A549 (cell line): ENCODE measurements at regions not wholly inside any gene's neighbourhood (a gene's known extent, or its start where the extent isn't known, plus 50 kb on each side); places are given as distances from the start of the nearest gene placed in this dataset.

Experiments used
- ATAC-seq, 2 experiments: fragments of 200-7000 bp in 1 of 2; fragments of >200 bp in 1 of 2; cut with Nextera tagmentation in 1 of 2; cut with Tn5 transposase in 1 of 2; 3 replicates each; pipeline versions ENCODE4 v1.8.0 to v1.9.1; 2018 to 2020; ENCODE audit warnings: mild to moderate bottlenecking in 1 of 2, moderate library complexity in 1 of 2
- CTCF ChIA-PET: fragments of 300-600 bp; sonication (Branson Sonifier 250); formaldehyde crosslinking; extraction: SDS; loops from one replicate; lab custom pipeline; 2021; ENCODE audit warnings: antibody characterized with exemption, inconsistent platforms; lab: Yijun Ruan, JAX
- POLR2A ChIA-PET: fragments of 350-600 bp; formaldehyde crosslinking; extraction: SDS; loops from one replicate; lab custom pipeline; 2021; ENCODE audit warnings: antibody characterized with exemption, inconsistent platforms; lab: Yijun Ruan, JAX
- DNase-seq, 2 experiments: peaks; one replicate each; pipeline versions ENCODE4 v3.0.0 to v3.0.0-alpha.2; 2011 to 2016; ENCODE audit warnings: low read depth in 1 of 2, low spot score in 1 of 2
- FAIRE-seq: peaks from 2 replicates; lab custom pipeline; 2011; peaks lifted over from hg19 to GRCh38; lab: Jason Lieb, UNC
- H3K27ac ChIP-seq, 2 experiments: fragments of >200 bp; sonication (Bioruptor Twin); formaldehyde crosslinking; 3 replicates each; pipeline ENCODE4 v1.5.1; 2016 to 2017
- H3K4me1 ChIP-seq: fragments of >200 bp; sonication (Bioruptor Twin); formaldehyde crosslinking; 3 replicates; pipeline ENCODE4 v1.6.1; 2016
- H3K4me2 ChIP-seq: fragments of >200 bp; sonication (Bioruptor Twin); formaldehyde crosslinking; 3 replicates; pipeline ENCODE4 v1.6.1; 2016
- H3K4me3 ChIP-seq: fragments of >200 bp; sonication (Bioruptor Twin); formaldehyde crosslinking; 3 replicates; pipeline ENCODE4 v1.5.1; 2016
- H3K9me3 ChIP-seq: fragments of >200 bp; sonication (Bioruptor Twin); formaldehyde crosslinking; 3 replicates; pipeline ENCODE4 v1.6.1; 2016
- CBX2 ChIP-seq: fragments of 200-600 bp; sonication (generic); IDR thresholded peaks from 2 replicates; pipeline ENCODE4 v1.6.1; 2016; ENCODE audit warnings: low read depth, mild to moderate bottlenecking, borderline replicate concordance
- CEBPB ChIP-seq, 2 experiments: fragments of >200 bp in 1 of 2; sonication (Bioruptor Twin) in 1 of 2; formaldehyde crosslinking in 1 of 2; IDR thresholded peaks; 2 replicates each; pipeline ENCODE4 v1.6.1; 2012 to 2016
- CTCF ChIP-seq: fragments of >200 bp; sonication (Bioruptor Twin); formaldehyde crosslinking; IDR thresholded peaks from 3 replicates; pipeline ENCODE4 v1.5.1; 2016
- EHF ChIP-seq: fragments of 250-450 bp; sonication (Bioruptor Pico); IDR thresholded peaks from 2 replicates; pipeline ENCODE4 v1.5.0; 2020; ENCODE audit warnings: mild to moderate bottlenecking
- EHMT2 ChIP-seq: fragments of 200-600 bp; sonication (generic); IDR thresholded peaks from 2 replicates; pipeline ENCODE4 v1.6.1; 2016; ENCODE audit warnings: antibody characterized with exemption, low read depth, mild to moderate bottlenecking, moderate library complexity
- EP300 ChIP-seq, 2 experiments: fragments of >200 bp; sonication (Bioruptor Twin); formaldehyde crosslinking; IDR thresholded peaks; 2 replicates in 1 of 2; 3 replicates in 1 of 2; pipeline ENCODE4 v1.6.1; 2016 to 2017
- FOSL2 ChIP-seq, 2 experiments: fragments of 450-650 bp in 1 of 2; fragments of >200 bp in 1 of 2; sonication (Bioruptor Twin) in 1 of 2; formaldehyde crosslinking; IDR thresholded peaks; 2 replicates each; pipeline versions ENCODE4 v1.5.0 to v1.6.1; 2016 to 2020; ENCODE audit warnings: mild to moderate bottlenecking in 1 of 2, moderate library complexity in 1 of 2
- FOXS1 ChIP-seq: fragments of 250-450 bp; sonication (Bioruptor Pico); IDR thresholded peaks from 2 replicates; pipeline ENCODE4 v1.5.0; 2020; ENCODE audit warnings: mild to moderate bottlenecking, moderate library complexity
- HDAC2 ChIP-seq: fragments of 200-600 bp; sonication (generic); IDR thresholded peaks from 2 replicates; pipeline ENCODE4 v1.6.1; 2016
- HMGXB4 ChIP-seq: fragments of 250-450 bp; sonication (Bioruptor Pico); IDR thresholded peaks from 2 replicates; pipeline ENCODE4 v1.5.0; 2021; ENCODE audit warnings: mild to moderate bottlenecking, moderate library complexity, borderline replicate concordance
- HOXA7 ChIP-seq: fragments of 250-450 bp; sonication (Bioruptor Pico); IDR thresholded peaks from 2 replicates; pipeline ENCODE4 v1.5.0; 2020; ENCODE audit warnings: mild to moderate bottlenecking, moderate library complexity
- HOXB13 ChIP-seq: fragments of 250-450 bp; sonication (Bioruptor Pico); IDR thresholded peaks from 2 replicates; pipeline ENCODE4 v1.5.0; 2020; ENCODE audit warnings: low read depth, mild to moderate bottlenecking, moderate library complexity
- HOXB5 ChIP-seq: fragments of 250-450 bp; sonication (Bioruptor Pico); IDR thresholded peaks from 2 replicates; pipeline ENCODE4 v1.5.0; 2020; ENCODE audit warnings: mild to moderate bottlenecking, moderate library complexity
- JUN ChIP-seq, 2 experiments: fragments of >200 bp; sonication (Bioruptor Twin); formaldehyde crosslinking; IDR thresholded peaks; 2 replicates in 1 of 2; 3 replicates in 1 of 2; pipeline ENCODE4 v1.6.1; 2016 to 2017
- KDM1A ChIP-seq: fragments of 200-600 bp; sonication (generic); IDR thresholded peaks from 2 replicates; pipeline ENCODE4 v1.6.1; 2016; ENCODE audit warnings: low read depth, mild to moderate bottlenecking
- MAX ChIP-seq: IDR thresholded peaks from 2 replicates; pipeline ENCODE4 v1.6.1; 2012
- POLR2A ChIP-seq: IDR thresholded peaks from 2 replicates; pipeline ENCODE4 v1.6.1; 2012; ENCODE audit warnings: mild to moderate bottlenecking, low read length
- RAD21 ChIP-seq, 2 experiments: fragments of >200 bp in 1 of 2; sonication (Bioruptor Twin) in 1 of 2; formaldehyde crosslinking in 1 of 2; IDR thresholded peaks in 1 of 2; conservative IDR thresholded peaks in 1 of 2; 2 replicates in 1 of 2; 3 replicates in 1 of 2; pipeline ENCODE4 v1.6.1; 2012 to 2018; ENCODE audit warnings: inconsistent platforms in 1 of 2
- RARB ChIP-seq: fragments of 250-450 bp; sonication (Bioruptor Pico); IDR thresholded peaks from 2 replicates; pipeline ENCODE4 v1.8.0; 2021; ENCODE audit warnings: mild to moderate bottlenecking, moderate library complexity
- RCOR1 ChIP-seq: fragments of 150-350 bp; IDR thresholded peaks from 2 replicates; pipeline ENCODE4 v1.6.1; 2014; ENCODE audit warnings: antibody characterized with exemption, low read length, low read depth
- RFX5 ChIP-seq: fragments of 450-650 bp; IDR thresholded peaks from 2 replicates; pipeline ENCODE4 v1.7.1; 2014; ENCODE audit warnings: antibody characterized with exemption, mild to moderate bottlenecking, moderate library complexity
- SMC3 ChIP-seq: fragments of >200 bp; sonication (Bioruptor Twin); formaldehyde crosslinking; IDR thresholded peaks from 3 replicates; pipeline ENCODE4 v1.6.1; 2018; ENCODE audit warnings: inconsistent platforms
- WGBS: methylation state at CpG from one replicate; pipeline ENCODE4 v1.1.6; 2017; ENCODE audit errors: missing lambda C conversion rate; 5-methylcytosine and 5-hydroxymethylcytosine counted together
- TF ChIP-seq, protein P1 (sequence below): fragments of 150-350 bp; IDR thresholded peaks from 2 replicates; pipeline ENCODE4 v1.6.1; 2014; ENCODE audit warnings: low read depth, mild to moderate bottlenecking, low read length
- TF ChIP-seq, protein P2 (sequence below): IDR thresholded peaks from 2 replicates; pipeline ENCODE4 v1.6.1; 2012; ENCODE audit warnings: low read depth, borderline replicate concordance
- TF ChIP-seq, protein P3 (sequence below): fragments of 450-650 bp; IDR thresholded peaks from 2 replicates; pipeline ENCODE4 v1.6.1; 2014; ENCODE audit warnings: antibody characterized with exemption
- TF ChIP-seq, protein P4 (sequence below): fragments of 200-600 bp; sonication (generic); IDR thresholded peaks from 2 replicates; pipeline ENCODE4 v1.6.1; 2016; ENCODE audit warnings: antibody characterized with exemption, mild to moderate bottlenecking, moderate library complexity

- Histone ChIP-seq H3K4me2 (no peak overlapping the region), H3K9me3 (no peaks in the 10 kb centered on the region), H3K27ac (no peak overlapping the region), H3K4me3 (no peak overlapping the region), H3K4me1 (no peaks in the 10 kb centered on the region)
- no peak for ATAC-seq
- ChIA-PET CTCF (no interaction called here), POLR2A (no interaction called here)
- no peak for DNase-seq
- TF ChIP-seq FOXS1 (CRISPR knock-in tag) = no peak
- no peak for TF ChIP-seq EHMT2
- TF ChIP-seq, protein P1, sequence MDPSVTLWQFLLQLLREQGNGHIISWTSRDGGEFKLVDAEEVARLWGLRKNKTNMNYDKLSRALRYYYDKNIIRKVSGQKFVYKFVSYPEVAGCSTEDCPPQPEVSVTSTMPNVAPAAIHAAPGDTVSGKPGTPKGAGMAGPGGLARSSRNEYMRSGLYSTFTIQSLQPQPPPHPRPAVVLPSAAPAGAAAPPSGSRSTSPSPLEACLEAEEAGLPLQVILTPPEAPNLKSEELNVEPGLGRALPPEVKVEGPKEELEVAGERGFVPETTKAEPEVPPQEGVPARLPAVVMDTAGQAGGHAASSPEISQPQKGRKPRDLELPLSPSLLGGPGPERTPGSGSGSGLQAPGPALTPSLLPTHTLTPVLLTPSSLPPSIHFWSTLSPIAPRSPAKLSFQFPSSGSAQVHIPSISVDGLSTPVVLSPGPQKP = no peak
- no peak for TF ChIP-seq EHF (CRISPR knock-in tag)
- no peak for TF ChIP-seq RAD21 (conservative IDR thresholded peaks at IDR 0.05 in 1 of 2, IDR thresholded peaks at IDR 0.05 in 1 of 2)
- TF ChIP-seq FOSL2 (IDR thresholded peaks at IDR 0.05) = no peak
- TF ChIP-seq FOSL2 (CRISPR knock-in tag; IDR thresholded peaks at IDR 0.05) = no peak
- TF ChIP-seq SMC3 = no peak
- TF ChIP-seq CBX2 = no peak
- TF ChIP-seq MAX = no peak
- TF ChIP-seq, protein P2, sequence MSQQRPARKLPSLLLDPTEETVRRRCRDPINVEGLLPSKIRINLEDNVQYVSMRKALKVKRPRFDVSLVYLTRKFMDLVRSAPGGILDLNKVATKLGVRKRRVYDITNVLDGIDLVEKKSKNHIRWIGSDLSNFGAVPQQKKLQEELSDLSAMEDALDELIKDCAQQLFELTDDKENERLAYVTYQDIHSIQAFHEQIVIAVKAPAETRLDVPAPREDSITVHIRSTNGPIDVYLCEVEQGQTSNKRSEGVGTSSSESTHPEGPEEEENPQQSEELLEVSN = no peak
- TF ChIP-seq HOXB5 = no peak
- no peak for TF ChIP-seq CEBPB (IDR thresholded peaks at IDR 0.05)
- TF ChIP-seq, protein P3, sequence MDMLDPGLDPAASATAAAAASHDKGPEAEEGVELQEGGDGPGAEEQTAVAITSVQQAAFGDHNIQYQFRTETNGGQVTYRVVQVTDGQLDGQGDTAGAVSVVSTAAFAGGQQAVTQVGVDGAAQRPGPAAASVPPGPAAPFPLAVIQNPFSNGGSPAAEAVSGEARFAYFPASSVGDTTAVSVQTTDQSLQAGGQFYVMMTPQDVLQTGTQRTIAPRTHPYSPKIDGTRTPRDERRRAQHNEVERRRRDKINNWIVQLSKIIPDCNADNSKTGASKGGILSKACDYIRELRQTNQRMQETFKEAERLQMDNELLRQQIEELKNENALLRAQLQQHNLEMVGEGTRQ = no peak
- TF ChIP-seq JUN (IDR thresholded peaks at IDR 0.05) = no peak
- FAIRE-seq = no peak
These were observed 2257.1 kb upstream of the ACO1 start for GRCh38 chr9:30127371-30127770.

- Histone ChIP-seq H3K9me3 (no peaks in the 10 kb centered on the region), H3K4me2 (no peak overlapping the region), H3K4me3 (no peak overlapping the region), H3K4me1 (no peaks in the 10 kb centered on the region), H3K27ac (no peak overlapping the region)
- CTCF ChIA-PET = interaction anchor here (1.1 kb wide), 1 partner anchor 37 kb away, joined by 3 read pairs; no protein-coding TSS in a partner anchor
- no peak for ATAC-seq
- WGBS = 0% methylated on average over 2 of the region's 2 CpGs
- POLR2A ChIA-PET = no interaction called here
- no peak for TF ChIP-seq KDM1A
- TF ChIP-seq, protein P4, sequence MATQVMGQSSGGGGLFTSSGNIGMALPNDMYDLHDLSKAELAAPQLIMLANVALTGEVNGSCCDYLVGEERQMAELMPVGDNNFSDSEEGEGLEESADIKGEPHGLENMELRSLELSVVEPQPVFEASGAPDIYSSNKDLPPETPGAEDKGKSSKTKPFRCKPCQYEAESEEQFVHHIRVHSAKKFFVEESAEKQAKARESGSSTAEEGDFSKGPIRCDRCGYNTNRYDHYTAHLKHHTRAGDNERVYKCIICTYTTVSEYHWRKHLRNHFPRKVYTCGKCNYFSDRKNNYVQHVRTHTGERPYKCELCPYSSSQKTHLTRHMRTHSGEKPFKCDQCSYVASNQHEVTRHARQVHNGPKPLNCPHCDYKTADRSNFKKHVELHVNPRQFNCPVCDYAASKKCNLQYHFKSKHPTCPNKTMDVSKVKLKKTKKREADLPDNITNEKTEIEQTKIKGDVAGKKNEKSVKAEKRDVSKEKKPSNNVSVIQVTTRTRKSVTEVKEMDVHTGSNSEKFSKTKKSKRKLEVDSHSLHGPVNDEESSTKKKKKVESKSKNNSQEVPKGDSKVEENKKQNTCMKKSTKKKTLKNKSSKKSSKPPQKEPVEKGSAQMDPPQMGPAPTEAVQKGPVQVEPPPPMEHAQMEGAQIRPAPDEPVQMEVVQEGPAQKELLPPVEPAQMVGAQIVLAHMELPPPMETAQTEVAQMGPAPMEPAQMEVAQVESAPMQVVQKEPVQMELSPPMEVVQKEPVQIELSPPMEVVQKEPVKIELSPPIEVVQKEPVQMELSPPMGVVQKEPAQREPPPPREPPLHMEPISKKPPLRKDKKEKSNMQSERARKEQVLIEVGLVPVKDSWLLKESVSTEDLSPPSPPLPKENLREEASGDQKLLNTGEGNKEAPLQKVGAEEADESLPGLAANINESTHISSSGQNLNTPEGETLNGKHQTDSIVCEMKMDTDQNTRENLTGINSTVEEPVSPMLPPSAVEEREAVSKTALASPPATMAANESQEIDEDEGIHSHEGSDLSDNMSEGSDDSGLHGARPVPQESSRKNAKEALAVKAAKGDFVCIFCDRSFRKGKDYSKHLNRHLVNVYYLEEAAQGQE = no peak
- no peak for TF ChIP-seq EP300 (IDR thresholded peaks at IDR 0.05)
- TF ChIP-seq HOXA7 (CRISPR knock-in tag) = no peak
- no peak for TF ChIP-seq RCOR1
- no peak for TF ChIP-seq RARB (CRISPR knock-in tag)
- TF ChIP-seq HOXB13 = no peak
- TF ChIP-seq, protein P1 = no peak
- no peak for TF ChIP-seq HDAC2
- TF ChIP-seq RFX5 = no peak
- no peak for TF ChIP-seq FOSL2 (IDR thresholded peaks at IDR 0.05)
- TF ChIP-seq FOSL2 (CRISPR knock-in tag; IDR thresholded peaks at IDR 0.05) = no peak
- TF ChIP-seq HMGXB4 = no peak
- no peak for TF ChIP-seq RAD21 (conservative IDR thresholded peaks at IDR 0.05 in 1 of 2, IDR thresholded peaks at IDR 0.05 in 1 of 2)
- TF ChIP-seq CTCF = no peak
- no peak for TF ChIP-seq POLR2A
- FAIRE-seq = no peak
- DNase-seq = no peak
These were observed 2244.0 kb upstream of the ACO1 start for GRCh38 chr9:30140407-30140806.
